ENCODE measurements at regions not wholly inside any gene's neighbourhood (a gene's known extent, or its start where the extent isn't known, plus 50 kb on each side); places are given as distances from the start of the nearest gene placed in this dataset.

- in situ Hi-C loops (cut with MboI; ENCODE audit: low sequenced_read_pairs): no loop called here
Measured at GRCh38 chr2:145617906-145618305, 1098.0 kb upstream of the ZEB2 start.

- in situ Hi-C loops (cut with MboI; ENCODE audit: low sequenced_read_pairs): no loop called here
Measured at GRCh38 chr2:145617420-145617819, 1097.5 kb upstream of the ZEB2 start.

GRCh38 chr2:145615626-145616025 lies 1095.7 kb upstream of the ZEB2 start:
- in situ Hi-C loops (cut with MboI; ENCODE audit: low sequenced_read_pairs): no loop called here

GRCh38 chr2:145609951-145610350 lies 1090.0 kb upstream of the ZEB2 start:
- in situ Hi-C loops (cut with MboI; ENCODE audit: low sequenced_read_pairs): no loop called here

- in situ Hi-C loops (cut with MboI; ENCODE audit: low sequenced_read_pairs): no loop called here
Measured at GRCh38 chr2:145601361-145601925, 1081.5 kb upstream of the ZEB2 start.

GRCh38 chr2:145600811-145601210 lies 1080.9 kb upstream of the ZEB2 start:
- in situ Hi-C loops (cut with MboI; ENCODE audit: low sequenced_read_pairs): no loop called here

GRCh38 chr2:145599756-145600155 lies 1079.8 kb upstream of the ZEB2 start:
- in situ Hi-C loops (cut with MboI; ENCODE audit: low sequenced_read_pairs): no loop called here

GRCh38 chr2:145598434-145598833 lies 1078.5 kb upstream of the ZEB2 start:
- in situ Hi-C loops (cut with MboI; ENCODE audit: low sequenced_read_pairs): no loop called here

GRCh38 chr2:145597809-145598208 lies 1077.9 kb upstream of the ZEB2 start:
- in situ Hi-C loops (cut with MboI; ENCODE audit: low sequenced_read_pairs): no loop called here

- in situ Hi-C loops (cut with MboI; ENCODE audit: low sequenced_read_pairs): no loop called here
Measured at GRCh38 chr2:145597006-145597405, 1077.1 kb upstream of the ZEB2 start.

- in situ Hi-C loops (cut with MboI; ENCODE audit: low sequenced_read_pairs): no loop called here
Measured at GRCh38 chr2:145596416-145596815, 1076.5 kb upstream of the ZEB2 start.

GRCh38 chr2:145595296-145595695 lies 1075.4 kb upstream of the ZEB2 start:
- in situ Hi-C loops (cut with MboI; ENCODE audit: low sequenced_read_pairs): no loop called here

- in situ Hi-C loops (cut with MboI; ENCODE audit: low sequenced_read_pairs): no loop called here
Measured at GRCh38 chr2:145593991-145594614, 1074.2 kb upstream of the ZEB2 start.

- in situ Hi-C loops (cut with MboI; ENCODE audit: low sequenced_read_pairs): no loop called here
Measured at GRCh38 chr2:145593280-145593679, 1073.4 kb upstream of the ZEB2 start.

GRCh38 chr2:145592361-145592760 lies 1072.4 kb upstream of the ZEB2 start:
- in situ Hi-C loops (cut with MboI; ENCODE audit: low sequenced_read_pairs): no loop called here

GRCh38 chr2:145591109-145591809 lies 1071.3 kb upstream of the ZEB2 start:
- in situ Hi-C loops (cut with MboI; ENCODE audit: low sequenced_read_pairs): no loop called here

- in situ Hi-C loops (cut with MboI; ENCODE audit: low sequenced_read_pairs): no loop called here
Measured at GRCh38 chr2:145587922-145588321, 1068.0 kb upstream of the ZEB2 start.

- in situ Hi-C loops (cut with MboI; ENCODE audit: low sequenced_read_pairs): no loop called here
Measured at GRCh38 chr2:145584353-145584752, 1064.4 kb upstream of the ZEB2 start.

- in situ Hi-C loops (cut with MboI; ENCODE audit: low sequenced_read_pairs): no loop called here
Measured at GRCh38 chr2:145573608-145574007, 1053.7 kb upstream of the ZEB2 start.

- in situ Hi-C loops (cut with MboI; ENCODE audit: low sequenced_read_pairs): no loop called here
Measured at GRCh38 chr2:145572238-145572637, 1052.3 kb upstream of the ZEB2 start.

GRCh38 chr2:145569108-145569507 lies 1049.2 kb upstream of the ZEB2 start:
- in situ Hi-C loops (cut with MboI; ENCODE audit: low sequenced_read_pairs): no loop called here
